ENCODE measurements at regions not wholly inside any gene's neighbourhood (a gene's known extent, or its start where the extent isn't known, plus 50 kb on each side); places are given as distances from the start of the nearest gene placed in this dataset.
"Not testable (repeated sequence)": the region's sequence is repeated elsewhere in the genome, so short reads cannot be mapped to it uniquely, and the experiment has no call there.

DNA sequence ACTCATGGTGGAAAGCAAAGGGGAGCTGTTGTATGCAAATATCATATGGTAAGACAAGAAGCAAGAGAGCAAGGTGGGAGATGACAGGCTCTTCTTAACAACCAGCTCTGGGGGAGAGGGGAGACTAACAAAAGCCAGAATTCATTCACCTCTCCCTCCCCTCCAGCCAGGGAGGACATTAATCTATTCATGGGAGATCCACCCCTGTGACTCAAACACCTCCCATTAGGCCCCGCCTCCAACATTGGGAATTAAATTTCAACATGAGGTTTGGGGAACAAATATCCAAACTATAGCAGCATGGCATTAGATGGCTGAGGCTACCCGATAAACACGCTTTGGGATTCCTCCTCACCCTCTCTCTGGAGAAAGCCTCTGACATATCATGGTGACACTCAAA is 210.6 kb downstream of the RHOU start:
- no peak for DNase-seq

DNA sequence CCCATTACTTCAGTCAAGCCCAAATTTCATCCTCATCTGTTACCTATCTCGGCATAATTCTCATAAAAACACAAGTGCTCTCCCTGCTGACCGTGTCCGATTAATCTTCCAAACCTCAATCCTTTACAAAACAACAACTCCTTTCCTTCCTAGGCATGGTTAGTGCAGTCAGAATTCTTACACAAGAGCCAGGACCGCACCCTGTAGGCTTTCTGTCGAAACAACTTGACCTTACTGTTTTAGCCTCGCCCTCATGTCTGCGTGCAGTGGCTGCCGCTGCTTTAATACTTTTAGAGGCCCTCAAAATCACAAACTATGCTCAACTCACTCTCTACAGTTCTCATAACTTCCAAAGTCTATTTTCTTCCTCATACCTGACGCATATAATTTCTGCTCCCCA is 214.3 kb downstream of the RHOU start:
- DNase-seq: not testable (repeated sequence)

DNA sequence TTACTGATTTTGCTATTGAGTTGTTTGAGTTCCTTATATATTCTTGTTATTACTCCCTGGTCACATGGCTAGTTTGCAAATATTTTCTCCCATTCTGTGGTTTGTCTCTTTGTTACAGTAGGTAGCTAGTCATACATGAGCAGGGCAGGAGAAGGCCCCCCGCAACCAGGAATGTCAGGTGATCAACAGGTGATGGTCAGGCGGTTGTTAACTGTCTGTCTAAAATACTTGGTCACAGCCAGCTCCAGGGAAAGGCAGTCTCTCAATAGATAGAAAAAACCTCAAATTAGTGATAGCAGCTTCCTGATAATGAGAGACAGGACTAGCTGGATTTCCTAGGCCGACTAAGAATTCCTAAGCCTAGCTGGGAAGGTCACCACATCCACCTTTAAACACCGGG is 217.9 kb downstream of the RHOU start:
- no peak for DNase-seq

DNA sequence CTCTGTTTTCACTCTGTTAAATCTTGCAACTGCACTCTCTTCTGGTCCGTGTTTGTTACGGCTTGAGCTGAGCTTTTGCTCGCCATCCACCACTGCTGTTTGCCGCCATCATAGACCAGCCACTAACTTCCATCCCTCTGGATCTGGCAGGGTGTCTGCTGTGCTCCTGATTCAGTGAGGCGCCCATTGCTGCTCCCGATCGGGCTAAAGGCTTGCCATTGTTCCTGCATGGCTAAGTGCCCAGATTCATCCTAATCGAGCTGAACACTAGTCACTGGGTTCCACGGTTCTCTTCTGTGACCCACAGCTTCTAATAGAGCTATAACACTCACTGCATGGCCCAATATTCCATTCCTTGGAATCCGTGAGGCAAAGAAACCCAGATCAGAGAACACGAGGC is 218.5 kb downstream of the RHOU start:
- DNase-seq: not testable (repeated sequence)

DNA sequence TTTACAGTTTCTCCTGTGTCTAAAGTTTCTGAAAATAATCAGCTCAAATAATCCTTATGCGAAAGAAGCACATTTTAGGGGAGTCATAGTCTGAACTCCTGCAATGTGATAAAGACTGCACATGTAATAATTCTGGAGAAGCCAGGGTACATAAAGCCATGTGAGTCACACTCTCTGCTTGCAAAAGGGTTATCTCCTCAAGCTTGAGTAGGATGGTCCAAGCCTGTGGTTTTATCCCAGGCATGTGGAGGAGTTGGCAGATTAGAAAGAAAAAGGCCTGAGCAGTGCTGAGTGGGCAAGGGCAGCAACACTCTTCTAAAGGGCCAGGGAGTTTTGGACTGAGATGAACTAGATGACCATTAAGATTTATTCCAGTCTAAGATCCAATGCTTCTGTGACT is 220.4 kb downstream of the RHOU start:
- DNase-seq: no peak

DNA sequence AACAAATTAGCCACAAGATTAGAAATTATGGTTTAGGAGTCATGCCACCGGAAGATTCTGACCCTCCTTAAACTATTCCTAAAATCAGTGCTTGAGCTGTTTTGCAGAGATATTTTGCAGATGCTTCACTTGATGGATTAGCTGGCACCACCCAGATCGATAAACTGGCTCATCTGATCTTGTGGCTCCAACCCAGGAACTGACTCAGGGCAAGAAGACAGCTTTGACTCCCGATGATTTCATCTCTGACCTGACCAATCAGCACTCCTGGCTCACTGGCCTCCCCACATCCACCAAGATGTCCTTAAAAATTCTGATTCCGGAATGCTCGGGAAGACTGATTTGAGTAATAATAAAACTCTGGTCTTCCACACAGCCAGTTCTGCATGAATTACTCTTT is 221.6 kb downstream of the RHOU start:
- no peak for DNase-seq

DNA sequence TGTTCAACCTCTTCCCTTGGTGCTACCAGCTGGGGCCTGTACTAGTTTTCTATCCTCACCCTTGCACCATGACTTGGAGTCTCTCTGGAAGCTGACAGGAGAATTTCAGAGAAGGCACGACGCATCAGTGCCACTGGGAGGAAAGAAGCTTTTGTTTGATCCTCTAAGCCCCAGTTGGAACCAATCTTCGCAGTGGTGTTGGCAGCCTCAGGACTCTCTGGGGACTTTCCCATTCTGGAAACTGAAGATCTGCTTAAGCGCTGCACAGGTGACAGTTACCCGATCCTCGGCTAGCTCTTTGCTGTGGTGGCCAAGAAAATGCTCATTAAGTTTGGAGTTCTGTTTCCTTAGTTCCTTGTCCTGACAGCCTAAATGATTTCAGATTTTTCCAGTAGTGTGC is 222.3 kb downstream of the RHOU start:
- no peak for DNase-seq

DNA sequence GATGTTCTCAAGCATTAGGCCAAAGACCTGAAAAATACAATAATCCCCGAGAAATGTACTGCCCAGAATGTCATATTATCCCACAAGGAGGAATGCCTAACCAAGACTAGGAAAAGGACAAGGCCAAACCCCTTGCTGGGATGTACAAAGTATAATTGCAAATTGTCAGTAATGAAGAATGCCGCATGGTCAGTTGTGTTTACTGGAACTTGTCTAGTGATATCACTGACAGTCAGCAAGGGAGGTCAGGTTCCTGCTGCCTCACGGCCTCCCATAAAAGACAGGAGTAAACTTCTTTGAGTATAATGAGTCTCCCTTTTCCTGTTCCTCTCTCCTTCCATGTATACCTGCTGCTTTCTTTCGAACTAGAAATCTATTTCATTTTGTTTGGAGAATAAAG is 222.8 kb downstream of the RHOU start:
- no peak for DNase-seq

DNA sequence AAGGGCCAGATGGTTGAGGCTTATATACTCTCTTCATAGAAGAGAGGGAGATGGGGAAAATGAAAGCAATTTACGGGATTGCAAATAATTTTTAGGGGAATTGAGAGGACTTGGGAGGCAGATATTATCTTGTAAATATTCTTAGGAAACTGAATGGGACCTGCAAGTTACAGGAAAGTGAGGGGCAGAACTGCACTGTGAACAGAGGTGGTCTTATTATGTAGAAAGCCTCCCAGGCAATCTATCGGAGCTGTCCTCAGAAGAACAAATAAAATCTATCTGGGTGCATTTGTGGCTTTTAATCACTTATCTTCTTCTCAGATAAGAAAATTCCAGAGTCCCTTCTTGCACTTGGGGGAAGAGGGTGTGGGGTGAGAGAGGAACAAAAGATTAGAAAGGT is 223.5 kb downstream of the RHOU start:
- DNase-seq: no peak

DNA sequence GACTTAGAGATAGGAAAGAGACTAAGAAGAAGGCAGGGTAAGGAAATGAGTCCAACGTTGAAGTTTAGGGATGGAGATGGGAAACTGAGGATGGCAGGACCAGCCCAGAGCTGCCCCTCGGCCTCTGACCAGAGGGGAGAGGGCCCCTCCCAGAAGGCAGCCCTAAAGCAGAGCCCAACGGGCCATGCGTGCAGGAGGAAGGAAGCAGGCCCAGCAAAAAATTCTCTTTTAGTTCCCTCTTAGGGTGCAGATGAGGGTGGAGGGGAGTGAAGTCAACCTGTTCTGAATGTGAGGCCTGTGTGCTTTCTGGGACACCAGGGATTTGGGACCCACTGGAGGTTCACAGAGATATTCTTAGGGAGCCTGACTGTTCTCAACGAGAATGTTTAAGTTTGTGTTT is 225.4 kb downstream of the RHOU start:
- no peak for DNase-seq

DNA sequence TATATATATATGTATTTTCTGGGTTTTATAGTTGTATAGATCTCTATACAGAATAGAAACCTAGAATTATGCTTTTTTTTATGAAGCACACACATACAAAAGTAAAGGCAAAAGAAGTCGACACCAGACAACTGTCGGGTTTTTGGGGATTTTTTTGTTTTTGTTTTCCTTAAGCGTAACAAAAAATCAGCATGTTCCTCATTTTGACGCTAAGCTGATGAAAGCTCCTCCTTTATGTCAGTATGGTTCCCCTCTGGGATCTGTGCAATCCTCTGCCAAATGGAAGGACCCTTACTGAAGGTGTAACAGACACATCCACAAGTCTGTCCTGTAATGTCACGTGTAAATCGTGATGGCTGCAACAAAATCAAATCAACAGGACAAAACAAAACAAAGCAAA is 226.2 kb downstream of the RHOU start:
- DNase-seq: no peak

DNA sequence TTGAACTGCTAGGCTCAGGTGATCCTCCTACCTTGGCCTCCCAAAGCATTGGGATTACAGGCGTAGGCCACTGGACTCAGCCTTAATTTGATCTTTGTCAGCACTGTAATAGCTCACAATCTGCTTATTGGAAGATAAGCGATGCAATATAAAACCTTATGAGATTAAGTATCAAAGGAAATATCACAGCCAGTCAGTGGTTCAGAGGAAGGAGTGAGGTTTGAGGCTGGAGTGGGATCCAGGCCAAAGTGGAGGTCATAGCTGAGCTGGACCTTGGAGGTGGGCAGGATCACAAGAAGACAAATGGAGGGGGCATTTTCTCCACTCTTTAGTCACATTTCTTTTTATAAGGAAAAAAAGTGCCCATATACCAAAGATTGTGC is 228.5 kb downstream of the RHOU start:
- DNase-seq: no peak

DNA sequence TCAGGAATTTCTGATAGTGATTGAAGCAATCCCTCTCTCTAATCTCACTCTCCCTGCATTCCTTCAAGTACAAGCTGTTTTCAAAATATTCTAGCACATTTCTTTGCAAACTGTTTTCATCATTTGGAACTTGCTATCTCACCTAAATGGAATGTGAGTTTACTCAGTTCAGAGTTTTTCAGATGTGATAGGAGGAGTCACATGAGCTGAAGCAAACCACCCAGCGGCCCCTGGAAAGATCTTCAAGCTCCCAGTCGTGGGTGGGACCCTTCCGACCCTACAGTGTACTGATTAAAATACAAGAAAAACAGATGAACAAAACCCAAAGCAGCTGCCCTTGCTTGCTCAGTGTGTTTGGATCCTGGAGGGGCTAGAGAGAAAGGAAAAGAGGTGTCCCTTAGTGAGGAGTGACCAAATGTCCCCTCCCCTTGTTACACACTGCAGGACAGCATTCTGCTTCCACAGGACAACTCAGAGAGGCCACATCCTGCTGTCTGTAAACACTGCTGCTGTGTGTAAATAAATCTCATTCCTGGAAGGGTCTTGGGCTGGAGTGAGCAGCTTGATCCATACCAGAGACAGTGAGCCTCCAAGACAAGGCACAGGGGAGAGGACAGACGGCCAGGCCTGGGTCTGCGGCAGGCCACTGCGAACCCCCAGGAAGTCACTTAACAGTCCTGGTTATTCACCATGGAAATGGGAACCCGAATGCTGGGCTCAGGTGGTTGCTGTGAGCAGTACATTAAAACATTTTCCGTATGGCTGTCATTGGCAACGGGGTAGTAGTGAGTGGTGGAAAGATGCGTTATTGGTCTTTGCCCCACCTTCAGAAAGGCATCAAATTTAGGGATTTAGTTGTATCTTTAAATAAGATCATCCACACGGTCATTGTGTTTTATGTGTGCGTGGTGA is 229.2 kb downstream of the RHOU start:
- DNase-seq: no peak

DNA sequence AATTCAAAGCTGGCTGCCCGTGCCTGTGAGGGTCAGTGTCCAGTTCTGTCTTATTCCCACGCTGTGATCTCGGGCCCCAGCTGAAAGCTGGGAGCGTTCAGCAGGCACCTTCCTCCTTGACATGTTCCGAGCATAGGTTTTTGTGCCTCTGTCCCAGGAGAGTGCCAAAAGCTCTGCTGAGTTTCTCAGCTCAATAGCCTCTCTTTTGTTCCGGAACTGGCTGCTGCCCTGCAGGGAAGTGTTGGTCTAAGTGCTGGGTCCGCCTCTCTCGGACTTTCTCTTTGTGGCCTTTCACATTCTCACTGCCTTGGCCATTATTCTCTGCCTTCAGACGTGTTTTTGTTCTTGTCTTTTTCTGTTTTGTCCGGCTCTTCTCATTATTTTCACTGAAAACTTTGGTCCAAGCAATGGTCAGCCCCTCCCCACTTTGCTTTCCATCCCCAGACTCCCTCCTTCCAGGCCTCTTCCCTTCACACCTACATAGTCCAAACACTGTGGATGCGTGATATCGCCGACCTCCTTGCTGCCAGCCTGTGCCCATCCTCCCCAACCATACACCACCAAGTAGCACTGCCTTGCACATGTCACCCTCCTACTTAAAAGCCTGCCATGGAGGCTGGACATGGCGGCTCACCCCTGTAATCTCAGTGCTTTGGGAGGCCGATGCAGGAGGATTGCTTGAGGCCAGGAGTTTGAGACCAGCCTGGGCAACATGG is 233.8 kb downstream of the RHOU start:
- no peak for DNase-seq

DNA sequence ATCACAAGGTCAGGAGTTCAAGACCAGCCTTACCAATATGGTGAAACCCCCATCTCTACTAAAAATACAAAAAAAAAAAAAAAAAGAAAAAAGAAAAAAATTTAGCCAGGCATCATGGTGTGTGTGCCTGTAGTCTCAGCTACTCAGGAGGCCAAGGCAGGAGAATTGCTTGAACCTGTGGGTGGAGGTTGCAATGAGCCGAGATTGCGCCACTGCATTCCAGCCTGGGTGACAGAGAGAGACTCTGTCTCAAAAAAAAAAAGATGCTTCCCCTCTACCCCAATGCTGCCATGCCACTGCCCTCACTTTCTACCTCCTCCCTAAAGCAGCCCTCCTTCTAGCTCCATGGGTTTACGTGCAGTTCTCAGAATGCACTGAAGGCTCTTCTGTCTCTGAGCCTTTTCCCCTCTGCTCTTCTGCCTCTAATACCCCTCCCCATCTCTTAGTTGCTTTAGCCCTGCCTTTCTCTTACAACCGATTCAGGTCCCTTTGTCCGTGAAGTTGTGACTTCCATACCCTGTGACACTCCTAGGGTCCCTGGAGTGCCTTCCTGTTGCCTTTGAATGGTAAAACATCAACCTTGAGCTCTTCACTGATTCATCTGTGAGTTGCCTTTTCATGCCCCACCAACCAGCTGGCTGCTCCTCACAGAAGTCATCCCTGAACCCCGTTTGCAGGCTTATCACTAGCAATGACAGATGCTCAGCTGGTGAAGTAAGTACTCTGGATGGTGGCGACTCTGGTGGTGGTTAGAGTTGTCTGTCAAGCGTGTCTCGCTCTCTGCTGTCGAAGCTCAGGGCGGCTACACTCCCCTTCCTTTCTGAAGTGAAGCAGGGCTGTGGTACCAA is 234.9 kb downstream of the RHOU start:
- DNase-seq: no peak

DNA sequence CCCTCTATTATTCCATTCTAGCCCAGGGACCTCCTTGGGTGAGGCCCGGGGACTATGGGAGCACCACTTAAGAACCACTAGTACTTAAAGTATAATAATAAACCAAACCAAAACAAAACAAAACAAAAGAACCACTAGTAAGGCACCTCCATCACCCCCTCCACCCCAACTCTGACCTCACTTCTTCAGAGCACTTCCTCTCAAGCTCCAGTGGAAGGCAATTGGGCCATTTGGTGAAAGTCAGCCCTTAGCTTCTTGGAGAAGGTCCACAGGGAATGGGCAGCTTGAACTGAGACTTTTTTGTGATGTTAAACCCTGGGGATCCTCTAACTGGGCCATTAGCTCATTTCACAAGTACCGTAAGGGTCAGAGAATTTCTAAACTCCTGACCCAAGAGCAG is 237.3 kb downstream of the RHOU start:
- DNase-seq: no peak

DNA sequence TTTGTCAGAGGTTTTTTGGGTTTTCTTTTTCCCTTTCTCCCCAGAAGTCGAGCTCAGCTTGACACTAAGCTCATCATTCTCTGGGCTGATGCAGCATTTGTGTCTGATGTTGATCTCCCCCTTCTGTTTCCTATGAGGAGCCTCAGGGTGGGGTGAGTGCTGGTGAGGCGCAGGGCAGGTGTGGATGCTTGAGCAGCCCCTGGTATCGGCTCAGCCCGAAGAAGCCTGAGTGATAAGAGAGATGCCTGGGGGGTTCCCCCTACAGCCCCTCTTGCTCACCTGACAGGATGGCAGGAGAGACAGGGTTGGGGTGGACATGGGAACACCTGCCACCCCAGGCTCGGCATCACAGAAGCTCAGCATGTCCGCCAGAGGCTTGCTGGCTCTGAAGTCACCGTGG is 239.0 kb downstream of the RHOU start:
- DNase-seq: no peak

DNA sequence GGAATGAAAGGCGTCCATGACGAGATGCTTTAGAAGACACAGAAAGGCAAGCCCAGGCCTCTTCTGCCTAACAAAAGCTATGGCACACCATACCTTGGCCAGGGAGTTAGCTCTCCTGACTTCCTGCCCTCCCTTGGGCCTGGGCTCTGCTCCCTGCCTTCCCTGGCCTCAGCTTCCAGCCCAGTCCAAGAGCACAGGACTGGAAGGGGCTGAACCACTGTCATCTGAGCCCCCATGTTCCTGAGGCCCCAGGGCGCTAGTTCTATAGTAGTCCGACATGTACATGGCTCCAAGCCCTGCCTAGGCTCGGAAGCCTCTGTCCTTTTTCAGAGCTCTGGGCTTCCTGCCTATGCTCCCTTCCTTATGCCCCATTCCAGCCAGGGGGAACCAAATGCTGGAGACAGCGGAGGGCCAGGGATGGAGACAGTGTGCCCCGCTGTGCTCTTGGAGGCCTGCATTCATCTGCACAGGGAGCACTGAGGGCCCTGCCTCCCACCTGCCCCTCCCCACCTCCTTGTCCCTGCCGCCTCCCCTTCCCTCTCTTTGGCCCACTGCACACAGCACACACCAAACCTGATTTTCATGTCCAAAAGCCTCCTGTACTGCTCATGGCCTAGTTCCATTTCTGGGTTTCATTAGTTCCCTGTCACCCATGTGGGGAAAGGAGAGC is 240.1 kb downstream of the RHOU start:
- DNase-seq: no peak

DNA sequence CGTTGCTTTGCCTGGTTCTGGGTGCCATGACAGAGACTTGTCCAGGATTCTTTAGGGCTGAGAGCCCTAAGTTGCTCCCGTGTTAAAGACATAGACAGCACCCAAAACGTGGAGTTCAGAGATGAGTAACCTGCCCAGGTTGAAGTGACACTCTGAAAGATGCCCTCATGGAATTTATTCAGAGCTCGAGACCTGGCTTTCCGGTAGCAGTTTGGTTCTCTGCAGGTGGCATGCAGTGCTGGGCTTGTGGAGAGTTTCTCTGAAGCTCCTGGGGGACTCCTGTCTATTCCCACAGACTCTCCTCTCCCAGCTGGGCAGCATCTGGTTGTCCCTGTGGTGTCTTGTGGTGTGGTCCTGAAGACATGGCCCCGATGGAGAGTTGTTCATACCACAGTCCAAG is 241.0 kb downstream of the RHOU start:
- DNase-seq: no peak

DNA sequence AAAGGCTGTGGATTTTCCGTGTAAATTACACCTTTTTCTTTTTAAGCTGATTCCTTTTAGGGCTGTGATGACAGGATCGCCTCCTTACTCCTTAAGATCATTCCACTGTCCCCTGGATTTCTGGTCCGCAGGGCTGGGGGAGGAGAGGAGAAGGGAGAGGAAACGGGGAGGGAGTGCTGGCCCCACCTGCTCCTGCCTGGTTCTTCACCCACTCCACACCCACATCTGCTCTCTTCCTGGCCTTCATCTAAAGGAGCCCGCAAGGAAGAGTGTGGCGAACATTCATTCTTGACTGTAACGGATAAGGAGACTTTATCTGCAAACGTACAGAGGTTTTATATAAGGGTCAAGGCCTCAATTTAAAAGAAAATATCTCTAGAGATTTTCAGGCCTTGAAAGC is 242.0 kb downstream of the RHOU start:
- DNase-seq: no peak

DNA sequence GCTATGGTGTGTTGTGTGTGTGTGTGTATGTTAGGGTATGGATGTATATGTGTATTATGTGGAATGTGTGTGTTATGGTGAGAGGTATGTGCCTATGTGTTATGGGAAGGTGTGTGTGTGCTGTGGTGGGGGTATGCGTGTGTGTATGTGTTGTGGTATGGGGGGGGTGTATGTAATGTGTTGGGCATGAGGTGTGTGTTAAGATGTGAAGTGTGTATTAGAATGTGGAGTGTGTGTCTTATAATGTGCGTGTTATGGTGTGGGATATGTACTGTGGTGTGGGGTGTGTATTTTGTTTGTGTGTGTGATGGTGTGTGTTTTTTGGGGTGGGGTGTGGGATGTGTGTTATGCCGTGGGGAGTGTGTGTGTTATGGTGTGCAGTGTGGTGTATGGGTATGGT is 242.5 kb downstream of the RHOU start:
- no peak for DNase-seq

DNA sequence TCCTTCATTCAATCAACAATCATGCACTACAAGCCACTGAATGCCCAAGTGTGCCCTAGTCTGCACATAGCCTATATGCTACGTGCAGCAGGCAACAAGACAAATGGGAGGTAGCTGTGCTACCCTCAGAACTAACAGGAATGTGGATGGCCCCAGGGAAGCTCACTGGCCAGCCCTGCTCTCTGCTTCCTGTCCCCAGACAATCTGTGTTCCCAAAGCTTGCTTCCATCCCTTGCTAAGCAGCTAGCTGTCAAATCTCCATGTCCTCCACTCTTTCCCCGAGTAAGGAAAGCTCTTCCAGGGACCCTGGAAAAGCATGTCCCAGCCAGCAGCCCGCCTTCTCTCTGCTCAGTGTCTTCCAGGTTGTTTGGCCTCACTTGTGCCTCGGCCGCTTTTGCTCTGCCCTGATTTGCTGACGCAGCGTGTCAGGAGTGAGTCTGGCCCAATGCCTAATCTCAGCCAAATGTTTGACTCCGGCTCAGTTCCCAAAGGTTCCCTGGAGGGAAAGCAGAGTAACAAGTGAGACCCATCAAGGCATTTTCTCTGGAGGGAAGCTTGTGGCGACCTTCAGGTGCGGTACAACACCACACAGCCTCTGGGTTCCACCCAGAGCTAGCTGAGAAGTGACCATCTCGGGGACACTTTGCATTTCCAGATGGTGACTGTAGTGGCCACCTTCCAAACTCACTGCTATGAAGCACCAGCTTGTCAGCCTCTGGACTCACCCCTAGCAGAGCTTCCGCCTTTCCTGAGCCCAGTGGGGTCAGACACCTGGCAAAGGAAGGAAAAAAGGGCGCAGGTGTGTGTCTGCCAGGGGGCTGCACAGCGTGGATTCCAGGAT is 243.4 kb downstream of the RHOU start:
- DNase-seq: no peak
